ENCODE measurements at regions not wholly inside any gene's neighbourhood (a gene's known extent, or its start where the extent isn't known, plus 50 kb on each side); places are given as distances from the start of the nearest gene placed in this dataset.
"Not testable (repeated sequence)": the region's sequence is repeated elsewhere in the genome, so short reads cannot be mapped to it uniquely, and the experiment has no call there.

GRCh38 chr17:26936645-26937044 lies 357.3 kb upstream of the WSB1 start:
- DNase-seq (ENCODE audit: low read depth in 4 of 4, low spot score in 3 of 4) = not testable (repeated sequence)

DNA sequence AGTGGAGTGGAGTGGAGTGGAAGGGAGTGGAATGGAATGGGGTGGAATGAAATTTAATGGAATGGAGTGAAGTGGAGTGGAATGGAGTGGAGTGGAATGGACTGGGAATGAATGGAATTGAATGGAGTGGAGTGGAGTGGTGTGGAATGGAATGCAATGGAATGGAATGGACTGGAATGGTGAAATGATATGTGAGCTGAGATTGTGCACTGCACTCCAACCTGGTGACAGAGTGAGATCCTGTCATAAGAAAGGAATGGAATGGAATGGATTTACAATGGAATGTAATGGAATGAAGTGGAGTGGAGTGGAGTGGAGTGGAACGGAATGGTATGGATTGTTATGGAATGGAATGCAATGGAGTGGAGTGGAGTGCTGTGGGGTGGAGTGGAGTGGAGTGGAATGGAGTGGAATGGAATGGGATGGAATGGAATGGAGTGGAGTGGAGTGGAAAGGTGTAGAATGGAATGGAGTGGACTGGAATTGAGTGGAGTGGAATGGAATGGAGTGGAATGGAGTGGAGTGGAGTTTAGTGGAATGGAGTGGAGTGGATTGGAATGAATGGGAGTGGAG lies 356.1 kb upstream of the WSB1 start:
- not testable (repeated sequence) for DNase-seq (ENCODE audit: low read depth in 4 of 4, low spot score in 3 of 4)

- not testable (repeated sequence) for DNase-seq (ENCODE audit: low read depth in 4 of 4, low spot score in 3 of 4)
Observed at GRCh38 chr17:26939755-26940154, 354.2 kb upstream of the WSB1 start.

- DNase-seq (ENCODE audit: low read depth in 4 of 4, low spot score in 3 of 4) = not testable (repeated sequence)
Observed at GRCh38 chr17:26940587-26940986, 353.3 kb upstream of the WSB1 start.

GRCh38 chr17:26962255-26963162 lies 331.4 kb upstream of the WSB1 start:
- DNase-seq (ENCODE audit: low read depth in 4 of 4, low spot score in 3 of 4) = no peak

- DNase-seq (ENCODE audit: low read depth in 4 of 4, low spot score in 3 of 4) = no peak
Observed at GRCh38 chr17:26963163-26963503, 330.8 kb upstream of the WSB1 start.

DNA sequence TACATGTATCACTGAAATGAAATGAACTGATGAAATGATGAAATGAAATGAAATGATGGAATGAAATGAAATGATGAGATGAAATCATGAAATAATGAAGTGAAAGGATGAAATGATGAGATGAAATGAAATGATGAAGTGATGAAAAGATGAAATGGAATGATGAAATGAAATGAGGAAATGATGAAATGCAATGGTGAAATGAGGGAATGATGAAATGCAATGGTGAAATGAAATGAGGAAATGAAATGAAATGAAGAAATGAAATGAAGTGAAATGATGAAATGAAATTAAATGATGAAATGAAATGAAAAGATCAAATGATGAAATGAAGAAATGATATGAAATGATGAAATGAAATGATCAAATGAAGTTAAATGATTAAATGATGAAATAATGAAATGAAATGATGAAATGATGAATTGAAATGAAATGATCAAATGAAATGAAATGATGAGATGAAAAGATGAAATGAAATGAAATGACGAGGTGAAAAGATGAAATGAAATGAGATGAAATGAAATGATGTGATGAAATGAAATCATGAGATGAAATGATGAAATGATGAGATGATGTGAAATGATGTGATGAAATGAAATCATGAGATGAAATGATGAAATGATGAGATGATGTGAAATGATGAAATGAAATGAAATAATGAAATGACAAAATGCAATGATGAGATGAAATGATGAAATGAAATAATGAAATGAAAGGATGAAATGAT lies 327.9 kb upstream of the WSB1 start:
- DNase-seq (ENCODE audit: low read depth in 4 of 4, low spot score in 3 of 4) = not testable (repeated sequence)

- DNase-seq (ENCODE audit: low read depth in 4 of 4, low spot score in 3 of 4) = not testable (repeated sequence)
Observed at GRCh38 chr17:26966625-26967179, 327.2 kb upstream of the WSB1 start.

DNA sequence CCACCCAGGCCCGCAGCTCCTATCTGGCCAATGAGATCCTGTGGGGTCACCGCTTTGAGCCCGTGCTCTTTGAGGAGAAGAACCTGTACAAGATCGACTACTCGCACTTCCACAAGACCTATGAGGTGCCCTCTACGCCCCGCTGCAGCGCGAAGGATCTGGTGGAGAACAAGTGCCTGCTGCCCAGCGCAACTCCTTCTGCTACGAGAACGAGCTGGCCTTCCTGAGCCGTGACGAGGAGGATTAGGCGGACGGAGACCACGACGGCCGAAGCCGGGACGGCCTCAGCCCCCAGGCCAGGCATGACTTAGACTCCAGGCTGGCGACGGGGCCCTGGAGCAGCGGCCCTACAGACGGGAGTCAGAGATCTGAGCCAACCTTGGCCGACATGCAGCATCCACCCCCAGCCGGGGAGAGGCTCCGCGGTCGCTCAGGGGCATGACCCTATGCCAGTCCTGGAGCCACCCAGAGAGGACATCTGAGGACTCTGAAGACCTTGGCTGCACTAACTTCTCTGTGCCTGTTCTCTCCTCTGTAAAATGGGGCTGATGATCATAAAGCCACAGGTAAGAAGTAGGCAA lies 312.0 kb upstream of the WSB1 start:
- DNase-seq (ENCODE audit: low read depth in 4 of 4, low spot score in 3 of 4) = not testable (repeated sequence)

DNA sequence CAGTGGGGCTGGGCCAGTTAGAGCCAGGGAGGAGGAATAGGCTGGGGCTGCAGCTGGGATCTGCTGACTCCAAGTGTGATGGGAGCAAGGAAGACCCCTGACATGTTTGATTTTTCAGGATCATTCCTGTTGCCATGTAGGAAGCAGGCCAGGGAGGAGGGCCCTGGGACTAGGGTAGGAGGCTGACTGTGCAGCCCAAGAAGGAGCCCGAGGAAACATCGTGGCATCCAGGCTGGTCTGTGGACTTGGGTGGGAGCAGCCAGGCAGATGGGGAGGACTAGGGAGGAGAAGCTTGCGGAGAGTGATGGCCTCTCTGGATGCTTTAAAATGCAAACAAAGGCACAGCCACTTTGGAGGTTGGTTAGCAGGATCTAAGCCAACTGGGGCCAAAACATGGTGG lies 311.4 kb upstream of the WSB1 start:
- DNase-seq (ENCODE audit: low read depth in 4 of 4, low spot score in 3 of 4) = not testable (repeated sequence)

- DNase-seq (ENCODE audit: low read depth in 4 of 4, low spot score in 3 of 4) = not testable (repeated sequence)
Observed at GRCh38 chr17:26987851-26988250, 306.1 kb upstream of the WSB1 start.

DNA sequence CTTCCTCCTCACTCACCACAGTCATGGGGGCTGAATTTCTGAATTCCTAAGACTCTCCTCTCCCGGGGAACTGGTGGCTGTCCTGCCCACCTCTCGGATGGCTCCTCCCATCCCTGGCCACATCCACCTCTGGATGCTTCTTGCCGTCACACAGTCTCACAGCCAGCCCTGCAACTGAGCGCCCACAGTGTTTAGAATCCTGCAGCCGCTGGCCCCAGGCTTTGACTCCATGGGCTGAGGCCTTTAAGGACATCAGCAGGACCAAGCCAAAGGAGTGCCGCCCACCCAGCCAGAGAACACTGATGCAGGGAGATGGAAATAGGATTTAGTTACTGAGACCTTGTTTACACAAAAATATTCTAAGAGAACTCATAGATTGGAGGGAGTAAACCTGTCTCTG lies 299.3 kb upstream of the WSB1 start:
- not testable (repeated sequence) for DNase-seq (ENCODE audit: low read depth in 4 of 4, low spot score in 3 of 4)

DNA sequence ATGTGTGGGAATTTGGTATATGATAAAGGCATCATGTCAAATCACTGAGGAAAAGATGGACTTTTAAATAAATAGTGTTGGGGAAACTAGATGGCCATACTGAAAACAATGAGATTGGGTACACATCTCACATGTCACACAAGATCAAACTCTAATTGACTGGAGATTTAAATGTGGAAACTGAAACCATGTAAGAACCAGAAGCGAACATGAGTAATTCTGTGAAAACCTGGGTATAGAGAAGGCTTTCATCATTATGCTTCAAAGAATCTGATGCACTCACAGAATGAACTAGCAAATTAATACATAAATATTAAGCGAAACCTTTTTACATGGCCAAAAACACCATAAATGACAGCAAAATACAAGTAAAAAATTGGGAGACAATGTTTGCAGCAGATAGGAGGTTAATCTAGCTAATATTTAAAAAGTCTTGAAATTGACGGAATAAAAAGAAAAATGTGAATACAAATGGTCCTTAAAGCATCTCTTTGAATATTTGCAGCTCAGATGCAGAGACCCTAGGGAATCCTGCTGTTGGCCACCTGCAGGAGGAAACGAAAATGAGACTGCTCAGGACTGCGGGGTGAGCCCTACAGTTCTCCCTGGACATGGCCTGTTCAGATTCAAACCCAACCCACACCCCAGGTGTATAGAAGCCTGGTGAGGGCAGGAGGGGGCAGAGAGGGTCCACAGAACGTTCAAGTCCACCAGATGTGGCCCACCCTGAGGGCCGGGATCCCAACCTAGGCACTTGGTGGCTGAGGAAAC lies 297.6 kb upstream of the WSB1 start:
- not testable (repeated sequence) for DNase-seq (ENCODE audit: low read depth in 4 of 4, low spot score in 3 of 4)

DNA sequence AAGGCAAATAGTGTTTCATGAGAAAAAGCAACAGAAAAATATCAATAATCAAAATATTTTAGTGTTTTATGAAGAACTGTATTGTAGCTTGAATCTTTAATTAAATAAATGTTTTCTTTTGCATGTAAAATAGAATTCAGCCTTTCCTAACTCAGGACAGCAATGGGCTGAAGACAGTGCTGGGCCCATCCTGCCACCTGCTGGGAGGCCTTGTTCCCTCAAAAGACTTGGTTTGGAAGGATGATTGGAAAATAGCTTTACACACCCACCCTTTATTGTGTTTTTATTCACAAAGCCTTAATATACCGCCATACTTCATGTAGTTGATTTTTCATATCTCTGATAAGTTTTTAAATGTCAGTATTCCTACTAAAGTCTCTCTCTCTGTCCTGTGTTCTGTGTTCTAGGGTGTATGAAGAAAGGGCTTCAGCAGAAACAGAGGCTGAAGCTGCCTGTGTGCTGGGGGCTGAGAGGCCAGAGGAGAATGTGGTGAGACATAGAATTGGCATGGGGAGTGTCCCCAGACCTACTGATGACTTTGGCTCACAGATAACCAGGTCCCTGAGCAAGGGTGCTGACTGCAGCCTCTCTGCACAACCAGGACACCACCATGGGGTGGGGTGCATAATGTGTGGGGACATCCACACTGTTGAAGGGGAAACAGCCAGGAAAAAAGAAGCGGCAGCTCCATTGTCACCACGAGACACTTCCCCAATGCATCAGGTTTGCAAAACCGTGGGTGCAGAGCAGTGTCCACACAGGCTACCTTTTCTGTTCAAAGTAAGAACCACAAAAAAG lies 286.0 kb upstream of the WSB1 start:
- not testable (repeated sequence) for DNase-seq (ENCODE audit: low read depth in 4 of 4, low spot score in 3 of 4)

DNA sequence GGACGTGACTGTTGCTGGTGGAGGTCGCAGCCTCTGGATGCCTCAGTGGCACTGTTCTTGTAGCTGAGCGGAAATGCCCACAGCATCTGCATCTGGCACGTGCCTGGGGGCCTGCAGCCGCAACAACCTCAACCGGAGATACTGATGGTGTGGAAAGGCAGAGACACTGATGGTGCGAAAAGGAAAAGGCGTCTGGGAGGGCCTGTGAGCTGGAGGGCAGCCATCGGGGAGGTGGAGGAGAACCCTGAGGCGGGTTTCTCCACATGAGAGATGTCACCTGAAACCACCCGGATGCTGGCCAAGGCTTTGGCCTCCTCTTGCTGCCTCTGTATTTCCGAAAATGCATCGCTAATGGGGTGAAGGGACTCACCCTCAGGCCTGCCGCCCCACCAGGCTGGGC lies 284.8 kb upstream of the WSB1 start:
- no peak for DNase-seq (ENCODE audit: low read depth in 4 of 4, low spot score in 3 of 4)

- DNase-seq (ENCODE audit: low read depth in 4 of 4, low spot score in 3 of 4) = not testable (repeated sequence)
Observed at GRCh38 chr17:27010138-27010537, 283.8 kb upstream of the WSB1 start.

DNA sequence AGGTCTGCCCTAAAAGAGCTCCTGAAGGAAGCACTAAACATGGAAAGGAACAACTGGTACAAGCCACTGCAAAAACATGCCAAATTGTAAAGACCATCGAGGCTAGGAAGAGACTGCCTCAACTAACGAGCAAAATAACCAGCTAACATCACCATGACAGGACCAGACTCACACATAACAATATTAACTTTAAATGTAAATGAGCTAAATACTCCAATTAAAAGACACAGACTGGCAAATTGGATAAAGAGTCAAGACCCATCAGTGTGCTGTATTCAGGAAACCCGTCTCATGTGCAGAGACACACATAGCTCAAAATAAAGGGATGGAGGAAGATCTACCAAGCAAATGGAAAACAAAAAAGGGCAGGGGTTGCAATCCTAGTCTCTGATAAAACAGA lies 263.4 kb upstream of the WSB1 start:
- DNase-seq (ENCODE audit: low read depth in 4 of 4, low spot score in 3 of 4) = not testable (repeated sequence)

- no peak for DNase-seq (ENCODE audit: low read depth in 4 of 4, low spot score in 3 of 4)
Observed at GRCh38 chr17:27038676-27039075, 255.2 kb upstream of the WSB1 start.

- DNase-seq (ENCODE audit: low read depth in 4 of 4, low spot score in 3 of 4) = not testable (repeated sequence)
Observed at GRCh38 chr17:27045039-27045438, 248.9 kb upstream of the WSB1 start.

Measured in right renal pelvis (tissue), 4 donors.